Lower lobe of right lung (tissue), 2 donors: ENCODE measurements at regions not wholly inside any gene's neighbourhood (a gene's known extent, or its start where the extent isn't known, plus 50 kb on each side); places are given as distances from the start of the nearest gene placed in this dataset.

Experiments used
- ATAC-seq, 2 donors: fragments of 200-7000 bp; cut with Tn5 transposase; one replicate each; pipeline ENCODE4 v1.9.1; 2020 to 2022; ENCODE audit warnings: mild to moderate bottlenecking in 2 of 2, moderate library complexity in 2 of 2
- DNase-seq: peaks from one replicate; pipeline ENCODE4 v3.0.0-alpha.2; 2020
- H3K27ac ChIP-seq: fragments of 200-600 bp; one replicate; pipeline ENCODE4 v1.8.0; 2022
- H3K27me3 ChIP-seq: fragments of 200-600 bp; one replicate; pipeline ENCODE4 v1.8.0; 2022; ENCODE audit warnings: low read depth
- H3K36me3 ChIP-seq: fragments of 200-600 bp; one replicate; pipeline ENCODE4 v1.8.0; 2022; ENCODE audit warnings: mild to moderate bottlenecking
- H3K4me1 ChIP-seq: fragments of 200-600 bp; one replicate; pipeline ENCODE4 v1.8.0; 2022
- H3K4me3 ChIP-seq: fragments of 200-600 bp; one replicate; pipeline ENCODE4 v1.8.0; 2022; ENCODE audit warnings: mild to moderate bottlenecking
- H3K9me3 ChIP-seq: fragments of 200-600 bp; one replicate; pipeline ENCODE4 v1.8.0; 2022
- intact Hi-C: fragments of 100-400 bp; cut with DNase I; formaldehyde crosslinking; loops from one replicate; pipeline ENCODE4 v1.11.0; 2022
- TF ChIP-seq, protein P1 (sequence below): fragments of 200-600 bp; IDR thresholded peaks from one replicate; pipeline ENCODE4 v1.8.0; 2022; ENCODE audit warnings: antibody characterized with exemption, mild to moderate bottlenecking
- donor health status: DM: no; HTN: yes; CAD: no; lungs with severe emphysema.

DNA sequence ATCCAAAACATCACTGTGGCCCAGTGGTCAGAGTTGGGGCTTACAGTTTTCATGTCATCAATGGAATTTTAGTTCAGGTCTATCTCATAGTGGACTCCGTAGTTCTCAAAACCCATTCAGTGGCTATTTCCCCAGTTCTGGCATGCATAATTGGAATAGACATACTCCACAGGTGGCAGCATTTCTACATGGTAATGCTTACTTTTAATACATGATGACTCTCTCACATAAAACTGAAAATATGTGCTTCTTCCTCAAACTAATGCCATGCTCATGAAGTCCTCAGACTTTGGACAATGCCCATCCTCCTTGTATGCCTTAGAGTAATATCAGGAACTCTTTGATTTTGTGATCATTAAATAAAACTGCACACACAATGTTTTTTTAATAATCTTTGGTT is 857.4 kb upstream of the GOT2 start:
- H3K36me3 ChIP-seq: no peaks in the 10 kb centered on the region
- H3K27me3 ChIP-seq: no peaks in the 10 kb centered on the region
- no peaks in the 10 kb centered on the region for H3K4me1 ChIP-seq
- intact Hi-C loops: no loop called here
- ATAC-seq (no peak), DNase-seq (no peak)
- no peaks in the 10 kb centered on the region for H3K9me3 ChIP-seq
- TF ChIP-seq, protein P1, sequence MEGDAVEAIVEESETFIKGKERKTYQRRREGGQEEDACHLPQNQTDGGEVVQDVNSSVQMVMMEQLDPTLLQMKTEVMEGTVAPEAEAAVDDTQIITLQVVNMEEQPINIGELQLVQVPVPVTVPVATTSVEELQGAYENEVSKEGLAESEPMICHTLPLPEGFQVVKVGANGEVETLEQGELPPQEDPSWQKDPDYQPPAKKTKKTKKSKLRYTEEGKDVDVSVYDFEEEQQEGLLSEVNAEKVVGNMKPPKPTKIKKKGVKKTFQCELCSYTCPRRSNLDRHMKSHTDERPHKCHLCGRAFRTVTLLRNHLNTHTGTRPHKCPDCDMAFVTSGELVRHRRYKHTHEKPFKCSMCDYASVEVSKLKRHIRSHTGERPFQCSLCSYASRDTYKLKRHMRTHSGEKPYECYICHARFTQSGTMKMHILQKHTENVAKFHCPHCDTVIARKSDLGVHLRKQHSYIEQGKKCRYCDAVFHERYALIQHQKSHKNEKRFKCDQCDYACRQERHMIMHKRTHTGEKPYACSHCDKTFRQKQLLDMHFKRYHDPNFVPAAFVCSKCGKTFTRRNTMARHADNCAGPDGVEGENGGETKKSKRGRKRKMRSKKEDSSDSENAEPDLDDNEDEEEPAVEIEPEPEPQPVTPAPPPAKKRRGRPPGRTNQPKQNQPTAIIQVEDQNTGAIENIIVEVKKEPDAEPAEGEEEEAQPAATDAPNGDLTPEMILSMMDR: no peak
- no peak overlapping the region for H3K4me3 ChIP-seq
- no peak overlapping the region for H3K27ac ChIP-seq

- TF ChIP-seq, protein P1: no peak
- DNase-seq: no peak
- Histone ChIP-seq H3K27ac (no peak overlapping the region), H3K9me3 (no peaks in the 10 kb centered on the region), H3K36me3 (no peaks in the 10 kb centered on the region), H3K4me3 (no peak overlapping the region), H3K27me3 (no peaks in the 10 kb centered on the region), H3K4me1 (no peaks in the 10 kb centered on the region)
- intact Hi-C loops: no loop called here
- ATAC-seq: no peak
Observed at GRCh38 chr16:59590845-59591244, 856.7 kb upstream of the GOT2 start.

GRCh38 chr16:59586331-59586730 is 852.2 kb upstream of the GOT2 start:
- no peak for DNase-seq
- intact Hi-C loops: no loop called here
- no peak overlapping the region for H3K27ac ChIP-seq

DNA sequence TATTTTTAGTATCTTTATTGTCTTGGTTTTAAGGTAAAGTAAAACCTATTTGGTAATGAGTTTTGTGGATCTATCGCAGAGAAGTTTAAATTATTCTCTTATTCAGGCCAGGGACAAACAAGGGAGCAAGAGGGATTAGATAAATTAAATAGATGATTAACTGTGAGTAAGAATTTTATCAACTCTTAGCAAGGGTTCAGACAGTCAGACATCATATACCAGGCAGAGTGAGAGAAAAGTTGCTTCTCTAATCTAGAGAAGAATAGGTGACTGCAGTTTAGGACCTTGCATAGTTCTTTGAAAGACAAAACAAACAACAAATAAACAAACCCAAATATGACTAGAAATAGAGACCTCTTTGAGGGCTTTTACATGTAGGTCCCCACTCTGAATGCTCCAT is 840.2 kb upstream of the GOT2 start:
- Histone ChIP-seq H3K4me3 (no peak overlapping the region), H3K27me3 (no peaks in the 10 kb centered on the region), H3K4me1 (no peaks in the 10 kb centered on the region), H3K9me3 (no peaks in the 10 kb centered on the region), H3K27ac (no peak overlapping the region), H3K36me3 (no peaks in the 10 kb centered on the region)
- TF ChIP-seq, protein P1: no peak
- ATAC-seq: no peak
- intact Hi-C loops: no loop called here
- DNase-seq: no peak

More at GRCh38 chr16:59586331-59586730, 852.2 kb upstream of the GOT2 start:
- H3K36me3 ChIP-seq: no peaks in the 10 kb centered on the region
- no peak for ATAC-seq
- H3K4me3 ChIP-seq: no peak overlapping the region
- TF ChIP-seq, protein P1: no peak
- no peaks in the 10 kb centered on the region for H3K4me1 ChIP-seq
- no peaks in the 10 kb centered on the region for H3K9me3 ChIP-seq
- no peaks in the 10 kb centered on the region for H3K27me3 ChIP-seq

- no peaks in the 10 kb centered on the region for H3K36me3 ChIP-seq
- intact Hi-C loops: no loop called here
- DNase-seq (no peak), ATAC-seq (no peak)
- no peak overlapping the region for H3K4me3 ChIP-seq
- TF ChIP-seq, protein P1: no peak
- no peaks in the 10 kb centered on the region for H3K27me3 ChIP-seq
- H3K9me3 ChIP-seq: no peaks in the 10 kb centered on the region
- no peaks in the 10 kb centered on the region for H3K4me1 ChIP-seq
- no peak overlapping the region for H3K27ac ChIP-seq
Observed at GRCh38 chr16:59573528-59574271, 839.6 kb upstream of the GOT2 start.
